Neuron (in vitro differentiated cells): ENCODE measurements at regions not wholly inside any gene's neighbourhood (a gene's known extent, or its start where the extent isn't known, plus 50 kb on each side); places are given as distances from the start of the nearest gene placed in this dataset.

Experiments
- H2AFZ ChIP-seq: one replicate; pipeline ENCODE4 v1.6.1; 2013; ENCODE audit warnings: low read depth, mild to moderate bottlenecking, inconsistent platforms, low read length, moderate library complexity
- H3K27me3 ChIP-seq: one replicate; pipeline ENCODE4 v1.6.1; 2013; ENCODE audit warnings: low read length; ENCODE audit not compliant: insufficient read depth
- H3K36me3 ChIP-seq: one replicate; pipeline ENCODE4 v1.6.1; 2013; ENCODE audit warnings: low read length; ENCODE audit not compliant: insufficient read depth
- H3K4me1 ChIP-seq: one replicate; pipeline ENCODE4 v1.6.1; 2013; ENCODE audit warnings: low read length; ENCODE audit not compliant: insufficient read depth
- H3K4me3 ChIP-seq: 2 replicates; pipeline ENCODE4 v1.5.1; 2013; ENCODE audit warnings: mild to moderate bottlenecking, low read length, moderate library complexity
- H3K9me3 ChIP-seq: one replicate; pipeline ENCODE4 v1.6.1; 2013; ENCODE audit warnings: low read length

GRCh38 chr1:4584449-4584848 lies 70.0 kb upstream of the AJAP1 start:
- H3K9me3 ChIP-seq, result no peaks in the 10 kb centered on the region
- no peaks in the 10 kb centered on the region for H3K36me3 ChIP-seq
- H3K27me3 ChIP-seq, result peaks cover 4% of the 10 kb centered on the region
- H3K4me3 ChIP-seq, result no peak overlapping the region
- no peak overlapping the region for H2AFZ ChIP-seq
- no peaks in the 10 kb centered on the region for H3K4me1 ChIP-seq

DNA sequence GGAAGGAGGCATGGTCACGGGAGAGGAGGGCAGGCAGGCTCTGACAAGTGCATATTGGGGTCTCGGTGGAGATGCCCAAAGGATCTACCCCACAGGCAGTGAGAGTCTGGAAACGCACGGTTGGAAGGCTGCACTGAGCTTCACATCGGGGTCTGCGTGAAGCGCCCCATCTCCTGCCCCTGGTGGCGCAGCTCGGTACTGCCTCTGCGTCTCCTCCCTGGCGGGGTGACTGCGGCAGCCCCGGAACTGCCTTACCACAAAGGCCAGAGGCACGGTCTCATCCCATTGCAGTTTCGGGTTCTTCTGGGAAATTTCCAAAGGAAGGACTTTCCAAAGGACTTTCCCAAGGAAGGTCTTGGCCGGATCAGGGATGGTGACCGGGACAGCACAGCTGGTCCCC lies 69.2 kb upstream of the AJAP1 start:
- Histone ChIP-seq H3K9me3 (no peaks in the 10 kb centered on the region), H3K4me3 (no peak overlapping the region), H2AFZ (no peak overlapping the region), H3K36me3 (no peaks in the 10 kb centered on the region), H3K4me1 (no peaks in the 10 kb centered on the region), H3K27me3 (peaks cover 4% of the 10 kb centered on the region)

DNA sequence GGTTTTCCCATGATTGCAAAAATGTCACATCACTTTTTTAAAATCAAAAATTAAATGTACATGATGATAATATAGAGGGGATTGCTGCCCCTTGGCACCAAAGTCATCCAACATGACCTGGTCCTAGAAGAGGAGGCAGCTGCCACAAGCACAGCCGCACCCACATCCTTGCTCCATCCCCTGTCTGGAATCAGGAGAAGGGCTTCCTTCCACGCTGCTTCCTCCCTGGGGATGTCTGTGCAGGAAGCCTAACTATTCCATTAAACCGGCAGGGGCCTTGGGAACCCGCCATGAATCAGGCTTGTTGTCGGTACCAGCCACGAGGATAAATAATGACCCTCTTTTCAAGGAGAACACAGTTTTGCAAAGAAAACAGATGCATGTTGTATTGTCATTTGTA lies 68.7 kb upstream of the AJAP1 start:
- H3K4me3 ChIP-seq, result no peak overlapping the region
- no peak overlapping the region for H2AFZ ChIP-seq
- no peaks in the 10 kb centered on the region for H3K9me3 ChIP-seq
- peaks cover 4% of the 10 kb centered on the region for H3K27me3 ChIP-seq
- H3K36me3 ChIP-seq, result no peaks in the 10 kb centered on the region
- no peaks in the 10 kb centered on the region for H3K4me1 ChIP-seq

GRCh38 chr1:4586611-4587160 lies 67.7 kb upstream of the AJAP1 start:
- Histone ChIP-seq H3K27me3 (peaks cover 4% of the 10 kb centered on the region), H3K4me1 (no peaks in the 10 kb centered on the region), H3K4me3 (no peak overlapping the region), H3K36me3 (no peaks in the 10 kb centered on the region), H2AFZ (no peak overlapping the region), H3K9me3 (no peaks in the 10 kb centered on the region)

- H3K4me1 ChIP-seq, result no peaks in the 10 kb centered on the region
- no peak overlapping the region for H3K4me3 ChIP-seq
- H2AFZ ChIP-seq, result no peak overlapping the region
- no peaks in the 10 kb centered on the region for H3K36me3 ChIP-seq
- peaks cover 4% of the 10 kb centered on the region for H3K27me3 ChIP-seq
- no peaks in the 10 kb centered on the region for H3K9me3 ChIP-seq
Measured at GRCh38 chr1:4587721-4588120, 66.7 kb upstream of the AJAP1 start.

DNA sequence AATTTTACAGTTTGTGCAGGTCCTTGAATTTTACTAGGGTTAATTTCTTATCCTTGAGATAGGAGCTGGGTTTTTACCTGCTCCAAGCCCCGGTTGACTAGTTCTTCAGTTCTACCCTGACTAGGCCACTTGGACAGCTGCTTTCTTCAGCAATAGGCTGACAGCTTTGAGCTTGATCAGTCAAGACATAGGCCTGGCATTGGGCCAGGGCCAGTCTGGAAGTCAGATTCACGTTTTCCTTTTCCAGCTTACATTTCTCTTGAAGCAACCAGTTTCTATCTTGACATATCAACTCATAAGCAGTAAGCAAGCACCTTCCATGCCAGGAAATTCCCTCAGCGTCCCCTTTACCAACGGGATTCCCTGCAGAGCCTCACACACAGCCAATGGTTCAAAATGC lies 63.7 kb upstream of the AJAP1 start:
- Histone ChIP-seq H3K4me1 (no peaks in the 10 kb centered on the region), H3K27me3 (peaks cover 4% of the 10 kb centered on the region), H3K9me3 (no peaks in the 10 kb centered on the region), H3K36me3 (no peaks in the 10 kb centered on the region), H2AFZ (no peak overlapping the region), H3K4me3 (no peak overlapping the region)

- Histone ChIP-seq H3K4me1 (no peaks in the 10 kb centered on the region), H2AFZ (no peak overlapping the region), H3K4me3 (no peak overlapping the region), H3K27me3 (no peaks in the 10 kb centered on the region), H3K36me3 (no peaks in the 10 kb centered on the region), H3K9me3 (no peaks in the 10 kb centered on the region)
Measured at GRCh38 chr1:4591926-4592325, 62.5 kb upstream of the AJAP1 start.

DNA sequence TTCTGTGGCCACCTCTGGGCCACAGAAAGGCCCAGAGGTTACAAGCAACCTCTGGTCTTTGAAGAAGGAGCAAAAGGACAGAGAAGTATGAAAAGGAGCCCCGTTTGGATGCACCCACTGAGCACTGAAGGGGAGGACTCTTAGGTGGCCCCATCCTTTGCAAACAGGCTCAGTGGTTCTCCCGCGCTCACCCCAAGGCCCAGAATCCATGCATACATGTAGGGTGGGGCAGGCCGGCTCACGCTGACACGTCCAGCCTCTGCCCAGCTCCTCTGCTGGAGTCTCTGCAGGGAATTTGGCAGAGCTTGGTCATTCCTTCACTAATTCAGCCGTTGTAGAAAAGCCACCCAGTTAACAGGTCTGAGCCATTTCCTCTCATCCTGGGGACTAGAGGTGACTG lies 61.3 kb upstream of the AJAP1 start:
- Histone ChIP-seq H3K9me3 (no peaks in the 10 kb centered on the region), H3K36me3 (no peaks in the 10 kb centered on the region), H3K27me3 (no peaks in the 10 kb centered on the region), H3K4me3 (no peak overlapping the region), H2AFZ (no peak overlapping the region), H3K4me1 (no peaks in the 10 kb centered on the region)

DNA sequence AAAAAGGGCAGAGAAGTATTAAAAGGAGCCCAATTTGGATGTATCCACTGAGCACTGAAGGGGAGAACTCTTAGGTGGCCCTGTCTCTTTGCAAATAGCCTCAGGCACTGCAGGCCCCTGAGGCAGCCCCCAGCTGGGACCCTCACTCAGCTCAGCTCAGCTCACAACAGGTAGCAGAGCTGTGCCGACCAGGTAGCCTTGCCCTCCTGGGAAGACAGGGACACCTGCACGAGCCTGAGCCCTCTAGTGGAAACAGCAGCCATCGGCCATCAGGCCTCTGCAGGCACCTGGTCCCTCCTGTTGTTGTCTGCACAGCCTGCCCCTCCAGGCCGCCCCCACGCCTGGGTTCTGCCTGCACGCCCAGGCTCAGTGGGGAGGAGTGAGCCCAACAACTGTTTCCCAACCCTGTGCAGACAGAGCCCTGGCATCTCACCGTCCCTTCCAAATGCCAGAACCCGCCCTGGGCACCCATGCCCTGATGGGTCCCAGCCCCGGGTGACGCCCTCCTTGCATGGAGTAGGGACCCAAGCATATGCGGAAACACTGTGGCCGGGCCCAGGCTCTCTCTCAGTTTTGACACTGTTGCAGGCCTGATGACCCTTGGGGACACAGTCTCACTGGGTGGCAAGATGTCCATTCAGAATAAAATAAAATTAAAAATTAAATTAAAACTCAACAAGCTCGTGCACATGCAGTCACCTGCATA lies 60.0 kb upstream of the AJAP1 start:
- Histone ChIP-seq H3K4me1 (no peaks in the 10 kb centered on the region), H3K36me3 (no peaks in the 10 kb centered on the region), H3K9me3 (no peaks in the 10 kb centered on the region)

DNA sequence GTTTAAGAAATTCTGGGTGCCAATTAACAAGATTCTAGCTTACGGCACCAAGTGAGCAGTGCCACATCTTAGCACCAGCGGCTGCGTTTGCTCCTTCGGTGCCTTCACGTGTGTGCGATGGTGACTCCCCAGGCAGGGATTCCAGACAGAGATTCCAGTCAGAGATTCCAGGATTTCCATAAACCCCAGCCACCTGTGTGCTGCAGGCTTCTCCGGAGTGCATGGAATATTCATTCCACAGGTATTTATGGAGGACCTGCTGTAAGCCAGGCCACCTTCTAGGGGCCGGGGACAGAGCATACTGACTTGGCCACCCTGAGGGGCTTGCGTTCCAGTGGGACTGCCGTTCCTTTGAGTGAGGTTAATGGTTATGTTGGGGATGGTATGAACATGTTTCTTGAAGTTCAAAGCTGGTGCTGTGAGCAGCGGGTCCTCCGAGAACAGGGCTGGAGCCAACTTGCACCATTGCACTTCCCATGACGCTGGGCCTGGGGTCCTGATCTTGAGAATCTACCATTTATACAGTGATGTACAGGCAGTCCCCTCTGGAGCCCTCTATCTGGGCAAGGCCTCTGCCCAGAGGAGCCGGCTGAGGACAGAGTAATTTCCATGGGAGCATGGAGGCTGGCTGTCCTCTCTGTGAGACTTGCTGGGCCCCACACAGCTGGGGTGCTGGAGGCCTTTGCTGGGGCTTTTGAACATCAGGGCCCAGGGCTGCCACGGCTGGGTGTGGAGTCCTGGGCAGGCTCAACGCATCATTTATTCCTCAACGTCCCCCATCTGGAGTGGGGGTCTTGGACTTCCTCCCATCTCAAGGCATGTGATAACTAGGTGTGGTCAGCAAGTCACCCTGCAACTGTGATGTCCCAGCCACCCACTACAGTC lies 58.8 kb upstream of the AJAP1 start:
- Histone ChIP-seq H3K9me3 (no peaks in the 10 kb centered on the region), H3K36me3 (no peaks in the 10 kb centered on the region), H2AFZ (no peak overlapping the region), H3K27me3 (no peaks in the 10 kb centered on the region), H3K4me1 (no peaks in the 10 kb centered on the region), H3K4me3 (no peak overlapping the region)

More for the DNA sequence above, 60.0 kb upstream of the AJAP1 start:
- Histone ChIP-seq H3K27me3 (no peaks in the 10 kb centered on the region), H2AFZ (no peak overlapping the region), H3K4me3 (no peak overlapping the region)

DNA sequence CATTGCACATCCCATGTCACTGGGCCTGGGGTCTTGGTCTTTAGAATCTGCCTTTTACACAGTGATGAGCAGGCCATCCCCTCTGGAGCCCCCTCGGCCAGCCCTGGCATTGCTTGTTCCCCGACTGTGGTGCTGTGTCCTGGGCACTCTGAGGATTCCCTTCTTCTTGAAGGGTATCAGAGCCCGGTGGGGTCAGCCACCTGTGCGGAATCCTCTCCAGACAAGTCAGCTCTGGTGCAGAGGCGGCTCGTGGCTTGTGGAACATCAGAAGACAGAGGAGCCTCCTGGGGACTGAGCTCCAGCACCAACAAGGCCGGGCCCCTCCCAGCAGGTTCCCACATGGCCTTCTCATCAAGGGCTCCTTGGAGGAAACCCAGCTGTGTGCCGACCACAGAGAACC lies 57.9 kb upstream of the AJAP1 start:
- Histone ChIP-seq H3K4me3 (no peak overlapping the region), H3K36me3 (no peaks in the 10 kb centered on the region), H2AFZ (no peak overlapping the region), H3K4me1 (no peaks in the 10 kb centered on the region), H3K9me3 (no peaks in the 10 kb centered on the region), H3K27me3 (peaks cover 2% of the 10 kb centered on the region)

GRCh38 chr1:4597020-4597419 lies 57.4 kb upstream of the AJAP1 start:
- Histone ChIP-seq H3K4me3 (no peak overlapping the region), H3K9me3 (no peaks in the 10 kb centered on the region), H2AFZ (no peak overlapping the region), H3K4me1 (no peaks in the 10 kb centered on the region), H3K36me3 (no peaks in the 10 kb centered on the region), H3K27me3 (peaks cover 2% of the 10 kb centered on the region)

- Histone ChIP-seq H3K9me3 (no peaks in the 10 kb centered on the region), H3K27me3 (peaks cover 4% of the 10 kb centered on the region), H2AFZ (no peak overlapping the region), H3K36me3 (no peaks in the 10 kb centered on the region), H3K4me1 (no peaks in the 10 kb centered on the region), H3K4me3 (no peak overlapping the region)
Measured at GRCh38 chr1:4598561-4598960, 55.8 kb upstream of the AJAP1 start.
